CD4-positive, alpha-beta memory T cell (primary cell): ENCODE measurements at regions not wholly inside any gene's neighbourhood (a gene's known extent, or its start where the extent isn't known, plus 50 kb on each side); places are given as distances from the start of the nearest gene placed in this dataset.

Experiments used
- CTCF ChIA-PET: fragments of 350-600 bp; sonication (Branson Sonifier 250); formaldehyde crosslinking; loops from one replicate; lab custom pipeline; 2021; ENCODE audit warnings: inconsistent platforms; ENCODE audit not compliant: partially characterized antibody; lab: Charles Lee
- POLR2A ChIA-PET: fragments of 350-600 bp; sonication (Branson Sonifier 250); formaldehyde crosslinking; loops from one replicate; lab custom pipeline; 2021; ENCODE audit not compliant: partially characterized antibody; lab: Charles Lee
- DNase-seq, 5 donors: peaks; one replicate each; pipeline versions ENCODE4 v3.0.0 to v3.0.0-alpha.2; 2020 to 2022; ENCODE audit warnings: mixed read lengths in 1 of 5
- H3K27ac ChIP-seq: one replicate; pipeline ENCODE4 v1.7.0; 2013; ENCODE audit warnings: low read depth, low read length
- H3K27me3 ChIP-seq: 2 replicates; pipeline ENCODE4 v1.7.0; 2013; ENCODE audit warnings: mild to moderate bottlenecking, low read length, moderate library complexity; ENCODE audit not compliant: insufficient read depth
- H3K36me3 ChIP-seq: 2 replicates; pipeline ENCODE4 v1.7.0; 2013; ENCODE audit warnings: mild to moderate bottlenecking, low read length, moderate library complexity; ENCODE audit not compliant: insufficient read depth
- H3K4me1 ChIP-seq: 2 replicates; pipeline ENCODE4 v1.7.0; 2013; ENCODE audit warnings: mild to moderate bottlenecking, low read length, moderate library complexity; ENCODE audit not compliant: insufficient read depth
- H3K4me3 ChIP-seq, 2 donors: one replicate each; pipeline ENCODE4 v1.7.0; 2013; ENCODE audit warnings: low read length in 2 of 2, mild to moderate bottlenecking in 1 of 2
- H3K9me3 ChIP-seq, 2 donors: one replicate each; pipeline ENCODE4 v1.7.0; 2013; ENCODE audit warnings: low read length in 2 of 2, control low read depth in 1 of 2; ENCODE audit not compliant: control insufficient read depth in 1 of 2
- H3K27ac Mint-ChIP-seq, 7 donors: one replicate each; pipeline ENCODE4 v1.8.0; 2020 to 2021; ENCODE audit warnings: mixed read lengths in 7 of 7, mild to moderate bottlenecking in 6 of 7, inconsistent platforms in 3 of 7, moderate library complexity in 3 of 7
- H3K27me3 Mint-ChIP-seq, 2 donors: one replicate each; pipeline ENCODE4 v1.8.0; 2020 to 2021; ENCODE audit warnings: mixed read lengths in 2 of 2
- H3K36me3 Mint-ChIP-seq, 2 donors: one replicate each; pipeline ENCODE4 v1.8.0; 2020 to 2021; ENCODE audit warnings: mixed read lengths in 2 of 2, inconsistent platforms in 1 of 2, mild to moderate bottlenecking in 1 of 2
- H3K4me1 Mint-ChIP-seq, 4 donors: one replicate each; pipeline ENCODE4 v1.8.0; 2020 to 2021; ENCODE audit warnings: mixed read lengths in 4 of 4, mild to moderate bottlenecking in 1 of 4
- H3K4me3 Mint-ChIP-seq, 8 donors: one replicate each; pipeline ENCODE4 v1.8.0; 2020 to 2021; ENCODE audit warnings: mixed read lengths in 8 of 8, mild to moderate bottlenecking in 7 of 8, moderate library complexity in 6 of 8, inconsistent platforms in 3 of 8
- H3K9me3 Mint-ChIP-seq, 8 donors: one replicate each; pipeline ENCODE4 v1.8.0; 2020 to 2021; ENCODE audit warnings: mixed read lengths in 8 of 8, mild to moderate bottlenecking in 5 of 8, inconsistent platforms in 3 of 8, moderate library complexity in 1 of 8
- intact Hi-C: fragments of 100-400 bp; cut with micrococcal nuclease; formaldehyde crosslinking; loops from one replicate; pipeline ENCODE4 v1.15.1; 2023

GRCh38 chr6:164291224-164291623 is 876.7 kb downstream of the QKI start:
- no peaks in the 10 kb centered on the region for H3K27me3 Mint-ChIP-seq
- no peaks in the 10 kb centered on the region for H3K36me3 Mint-ChIP-seq
- peaks cover 0 to 9% (median under 1%) of the 10 kb centered on the region in 8 donors for H3K9me3 Mint-ChIP-seq
- no peak for DNase-seq
- intact Hi-C loops, result no loop called here
- ChIA-PET POLR2A (no interaction called here), CTCF (interaction anchor here (1.1 to 1.2 kb wide), 2 partner anchors 10 to 16 kb away, joined by 3 read pairs; no protein-coding TSS in a partner anchor)
- H3K4me1 Mint-ChIP-seq, result no peaks in the 10 kb centered on the region
- H3K4me3 Mint-ChIP-seq, result no peak overlapping the region
- H3K27ac Mint-ChIP-seq, result no peak overlapping the region
- no peak overlapping the region for H3K4me3 ChIP-seq
- no peak overlapping the region for H3K27ac ChIP-seq
- no peaks in the 10 kb centered on the region for H3K9me3 ChIP-seq
- no peaks in the 10 kb centered on the region for H3K27me3 ChIP-seq
- H3K4me1 ChIP-seq, result no peaks in the 10 kb centered on the region
- no peaks in the 10 kb centered on the region for H3K36me3 ChIP-seq

- no peak for DNase-seq
- H3K27ac Mint-ChIP-seq, result no peak overlapping the region
- no peaks in the 10 kb centered on the region for H3K36me3 Mint-ChIP-seq
- ChIA-PET CTCF (no interaction called here), POLR2A (no interaction called here)
- no peak overlapping the region for H3K4me3 ChIP-seq
- no peaks in the 10 kb centered on the region for H3K27me3 ChIP-seq
- H3K27ac ChIP-seq, result no peak overlapping the region
- no peaks in the 10 kb centered on the region for H3K4me1 Mint-ChIP-seq
- no peaks in the 10 kb centered on the region for H3K27me3 Mint-ChIP-seq
- H3K4me1 ChIP-seq, result no peaks in the 10 kb centered on the region
- no peak overlapping the region for H3K4me3 Mint-ChIP-seq
- no peaks in the 10 kb centered on the region for H3K36me3 ChIP-seq
- peaks cover 0 to 9% (median under 1%) of the 10 kb centered on the region in 8 donors for H3K9me3 Mint-ChIP-seq
- intact Hi-C loops, result no loop called here
- no peaks in the 10 kb centered on the region for H3K9me3 ChIP-seq
Measured at GRCh38 chr6:164290101-164290500, 875.6 kb downstream of the QKI start.

DNA sequence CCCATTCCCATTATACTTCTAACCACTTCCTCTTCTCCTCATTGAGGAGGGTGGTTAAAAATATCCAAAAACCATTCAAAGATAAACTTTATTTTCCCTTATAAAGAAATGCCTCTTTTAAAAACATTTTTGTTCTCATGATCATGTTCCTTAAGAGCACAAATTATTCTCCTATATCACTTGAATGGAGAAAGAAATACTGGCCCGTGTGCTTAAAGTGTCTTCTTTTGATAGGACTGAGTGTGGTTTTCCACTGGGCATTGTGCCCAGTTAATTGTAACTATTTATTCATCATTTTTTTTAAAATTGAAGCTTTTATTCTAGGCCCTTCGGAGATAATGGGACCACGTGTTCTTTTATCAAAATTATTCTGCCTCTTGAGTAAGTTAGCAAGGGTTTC is 871.5 kb downstream of the QKI start:
- Histone ChIP-seq H3K27me3 (no peaks in the 10 kb centered on the region), H3K4me3 (no peak overlapping the region), H3K36me3 (no peaks in the 10 kb centered on the region), H3K4me1 (no peaks in the 10 kb centered on the region), H3K9me3 (no peaks in the 10 kb centered on the region), H3K27ac (no peak overlapping the region)
- Mint-ChIP-seq H3K4me3 (no peak overlapping the region), H3K27me3 (no peaks in the 10 kb centered on the region), H3K36me3 (no peaks in the 10 kb centered on the region), H3K9me3 (peaks cover 0 to 8% (median 2%) of the 10 kb centered on the region in 8 donors), H3K27ac (no peak overlapping the region), H3K4me1 (no peaks in the 10 kb centered on the region)
- intact Hi-C loops, result no loop called here
- POLR2A ChIA-PET, result no interaction called here
- CTCF ChIA-PET, result interaction anchor here (0.8 kb wide), 1 partner anchor 31 kb away, joined by 3 read pairs; no protein-coding TSS in a partner anchor
- DNase-seq, result no peak

GRCh38 chr6:164283574-164283973 is 869.1 kb downstream of the QKI start:
- no peaks in the 10 kb centered on the region for H3K36me3 Mint-ChIP-seq
- Histone ChIP-seq H3K4me3 (no peak overlapping the region), H3K36me3 (no peaks in the 10 kb centered on the region), H3K4me1 (no peaks in the 10 kb centered on the region), H3K27ac (no peak overlapping the region), H3K27me3 (no peaks in the 10 kb centered on the region), H3K9me3 (no peaks in the 10 kb centered on the region)
- no peaks in the 10 kb centered on the region for H3K27me3 Mint-ChIP-seq
- no peaks in the 10 kb centered on the region for H3K4me1 Mint-ChIP-seq
- POLR2A ChIA-PET, result no interaction called here
- H3K27ac Mint-ChIP-seq, result no peak overlapping the region
- intact Hi-C loops, result no loop called here
- peaks cover 0 to 5% (median 0%) of the 10 kb centered on the region in 8 donors for H3K9me3 Mint-ChIP-seq
- CTCF ChIA-PET, result no interaction called here
- no peak overlapping the region for H3K4me3 Mint-ChIP-seq
- no peak for DNase-seq

- POLR2A ChIA-PET, result no interaction called here
Measured at GRCh38 chr6:164276211-164276610, 861.7 kb downstream of the QKI start.

GRCh38 chr6:164275773-164276172 is 861.3 kb downstream of the QKI start:
- no peaks in the 10 kb centered on the region for H3K36me3 ChIP-seq
- H3K9me3 Mint-ChIP-seq, result peaks cover 0 to 12% (median 3%) of the 10 kb centered on the region in 8 donors
- no peaks in the 10 kb centered on the region for H3K4me1 ChIP-seq
- H3K27me3 Mint-ChIP-seq, result no peaks in the 10 kb centered on the region
- H3K4me1 Mint-ChIP-seq, result no peaks in the 10 kb centered on the region
- no peak overlapping the region for H3K27ac Mint-ChIP-seq
- no peak overlapping the region for H3K27ac ChIP-seq
- ChIA-PET POLR2A (no interaction called here), CTCF (no interaction called here)
- no peak overlapping the region for H3K4me3 ChIP-seq
- H3K36me3 Mint-ChIP-seq, result no peaks in the 10 kb centered on the region
- H3K4me3 Mint-ChIP-seq, result no peak overlapping the region
- intact Hi-C loops, result no loop called here
- no peaks in the 10 kb centered on the region for H3K27me3 ChIP-seq
- DNase-seq, result no peak
- H3K9me3 ChIP-seq, result no peaks in the 10 kb centered on the region

More at GRCh38 chr6:164276211-164276610, 861.7 kb downstream of the QKI start:
- Histone ChIP-seq H3K27me3 (no peaks in the 10 kb centered on the region), H3K9me3 (no peaks in the 10 kb centered on the region), H3K4me3 (no peak overlapping the region), H3K36me3 (no peaks in the 10 kb centered on the region), H3K4me1 (no peaks in the 10 kb centered on the region), H3K27ac (no peak overlapping the region)
- Mint-ChIP-seq H3K27ac (no peak overlapping the region), H3K4me3 (no peak overlapping the region), H3K36me3 (no peaks in the 10 kb centered on the region), H3K9me3 (peaks cover 0 to 8% (median 3%) of the 10 kb centered on the region in 8 donors), H3K27me3 (no peaks in the 10 kb centered on the region), H3K4me1 (no peaks in the 10 kb centered on the region)
- no peak for DNase-seq
- CTCF ChIA-PET, result no interaction called here
- intact Hi-C loops, result no loop called here

DNA sequence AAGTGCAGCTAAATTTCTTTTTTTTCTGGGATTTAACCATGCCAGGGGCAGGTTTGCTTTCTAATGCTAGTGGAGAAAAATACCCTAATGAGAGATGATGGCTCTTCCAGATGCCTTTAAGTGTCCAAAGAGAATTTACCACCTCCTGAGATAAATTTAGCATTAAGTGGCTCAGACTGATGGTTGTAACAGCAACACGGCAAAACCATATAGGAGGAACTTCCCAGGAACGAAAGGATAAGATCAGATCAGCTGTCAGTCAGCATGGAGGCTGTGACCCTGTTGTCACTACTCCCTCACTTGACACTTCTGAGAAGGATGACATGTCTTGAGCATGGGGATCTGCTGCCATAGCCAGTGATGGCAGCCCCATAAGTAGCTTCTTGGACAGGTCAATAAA is 860.0 kb downstream of the QKI start:
- intact Hi-C loops, result no loop called here
- ChIA-PET POLR2A (no interaction called here), CTCF (interaction anchor here (0.9 kb wide), 1 partner anchor 17 kb away, joined by 3 read pairs; no protein-coding TSS in a partner anchor)

DNA sequence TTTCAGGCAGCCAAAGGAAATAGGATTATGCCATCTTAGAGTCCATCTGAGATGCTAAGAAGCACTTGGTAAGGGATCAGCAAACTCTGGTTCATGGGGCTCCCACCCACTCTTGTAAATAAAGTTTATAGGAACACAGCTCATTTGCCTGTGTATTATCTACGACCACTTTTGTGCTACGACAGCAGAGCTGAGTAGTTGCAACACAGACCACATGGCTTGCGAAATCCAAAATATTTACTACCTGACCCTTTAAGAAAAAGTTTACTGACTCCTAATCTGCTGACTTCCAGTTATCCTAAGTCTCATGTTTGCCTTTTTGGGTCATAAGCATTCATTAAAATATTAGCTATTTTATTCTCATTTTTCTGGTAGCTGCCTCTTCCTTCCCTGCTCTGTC is 859.0 kb downstream of the QKI start:
- Mint-ChIP-seq H3K27ac (no peak overlapping the region), H3K27me3 (no peaks in the 10 kb centered on the region), H3K36me3 (no peaks in the 10 kb centered on the region), H3K9me3 (peaks cover 0 to 14% (median 3%) of the 10 kb centered on the region in 8 donors), H3K4me3 (no peak overlapping the region), H3K4me1 (no peaks in the 10 kb centered on the region)
- DNase-seq, result no peak
- ChIA-PET CTCF (no interaction called here), POLR2A (no interaction called here)
- Histone ChIP-seq H3K36me3 (no peaks in the 10 kb centered on the region), H3K27me3 (no peaks in the 10 kb centered on the region), H3K4me1 (no peaks in the 10 kb centered on the region), H3K27ac (no peak overlapping the region), H3K9me3 (no peaks in the 10 kb centered on the region), H3K4me3 (no peak overlapping the region)
- intact Hi-C loops, result no loop called here

More for the DNA sequence above, 860.0 kb downstream of the QKI start:
- Histone ChIP-seq H3K4me3 (no peak overlapping the region), H3K9me3 (no peaks in the 10 kb centered on the region), H3K27me3 (no peaks in the 10 kb centered on the region), H3K4me1 (no peaks in the 10 kb centered on the region), H3K36me3 (no peaks in the 10 kb centered on the region), H3K27ac (no peak overlapping the region)
- Mint-ChIP-seq H3K4me1 (no peaks in the 10 kb centered on the region), H3K27ac (no peak overlapping the region), H3K36me3 (no peaks in the 10 kb centered on the region), H3K4me3 (no peak overlapping the region), H3K27me3 (no peaks in the 10 kb centered on the region), H3K9me3 (peaks cover 0 to 14% (median 3%) of the 10 kb centered on the region in 8 donors)
- DNase-seq, result no peak
